BE2C (cell line): ENCODE measurements at regions not wholly inside any gene's neighbourhood (a gene's known extent, or its start where the extent isn't known, plus 50 kb on each side); places are given as distances from the start of the nearest gene placed in this dataset.

Experiments used
- DNase-seq: peaks from one replicate; pipeline ENCODE4 v3.0.0-alpha.2; 2020
- H3K27me3 ChIP-seq: fragments of 250-450 bp; sonication (Bioruptor Pico); 2 replicates; pipeline ENCODE4 v1.5.1; 2020; ENCODE audit warnings: mild to moderate bottlenecking
- H3K36me3 ChIP-seq: fragments of 250-450 bp; sonication (Bioruptor Pico); 2 replicates; pipeline ENCODE4 v1.5.1; 2020; ENCODE audit warnings: mild to moderate bottlenecking
- H3K4me1 ChIP-seq: fragments of 250-450 bp; sonication (Bioruptor Pico); 2 replicates; pipeline ENCODE4 v1.5.1; 2020
- H3K4me3 ChIP-seq: 2 replicates; pipeline ENCODE4 v1.5.1; 2011; ENCODE audit warnings: low read depth, low read length
- H3K9me3 ChIP-seq: fragments of 250-450 bp; sonication (Bioruptor Pico); 2 replicates; pipeline ENCODE4 v1.5.1; 2020
- CTCF ChIP-seq: IDR thresholded peaks from 2 replicates; pipeline ENCODE4 v1.5.1; 2012; ENCODE audit warnings: mild to moderate bottlenecking, low read depth, low read length

GRCh38 chr18:30409120-30409519 is 633.4 kb downstream of the DSC3 start:
- Histone ChIP-seq H3K4me1 (no peaks in the 10 kb centered on the region), H3K9me3 (no peaks in the 10 kb centered on the region), H3K36me3 (no peaks in the 10 kb centered on the region), H3K27me3 (no peaks in the 10 kb centered on the region), H3K4me3 (no peak overlapping the region)
- TF ChIP-seq CTCF, result no peak
- no peak for DNase-seq

DNA sequence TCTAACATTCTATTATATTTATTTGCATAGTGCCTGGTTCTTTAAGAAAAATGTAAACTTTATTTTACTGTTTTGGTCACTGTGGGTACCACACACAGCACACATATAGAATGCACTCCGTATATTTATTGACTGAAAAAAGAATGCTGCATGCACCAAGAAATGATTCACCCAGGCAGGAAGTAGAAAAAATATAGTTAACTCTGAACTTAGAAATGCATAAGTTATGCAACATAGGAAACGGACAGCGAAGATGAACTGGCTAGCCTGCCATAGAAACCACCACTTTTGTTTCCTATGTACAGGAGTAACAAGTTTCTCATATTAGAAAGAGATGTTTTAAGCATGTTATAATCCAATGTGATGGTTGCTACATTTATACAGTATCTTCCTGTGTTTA is 635.8 kb downstream of the DSC3 start:
- Histone ChIP-seq H3K4me1 (no peaks in the 10 kb centered on the region), H3K4me3 (no peak overlapping the region), H3K27me3 (no peaks in the 10 kb centered on the region), H3K9me3 (no peaks in the 10 kb centered on the region), H3K36me3 (no peaks in the 10 kb centered on the region)
- no peak for DNase-seq
- no peak for TF ChIP-seq CTCF

DNA sequence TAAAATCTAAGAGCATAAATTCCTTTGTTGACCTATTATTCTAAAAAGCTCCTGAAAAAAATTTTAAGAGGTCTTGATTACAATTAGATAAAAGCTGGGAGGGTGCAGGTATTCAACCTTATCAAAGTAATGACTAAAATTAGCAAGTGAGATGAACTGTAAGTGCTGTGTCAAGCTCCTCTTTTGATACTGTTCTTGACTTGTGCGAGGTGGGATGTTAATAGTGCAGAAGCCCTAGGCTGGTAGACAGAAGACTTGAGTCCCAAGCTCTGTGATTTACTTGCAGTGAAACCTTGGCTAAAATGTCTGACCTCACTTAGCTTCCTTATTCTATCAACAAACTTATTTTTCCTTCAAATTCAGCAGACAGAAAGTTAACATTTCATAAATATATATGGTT is 637.5 kb downstream of the DSC3 start:
- DNase-seq, result no peak
- H3K27me3 ChIP-seq, result no peaks in the 10 kb centered on the region
- no peak for TF ChIP-seq CTCF
- no peak overlapping the region for H3K4me3 ChIP-seq
- no peaks in the 10 kb centered on the region for H3K36me3 ChIP-seq
- H3K9me3 ChIP-seq, result no peaks in the 10 kb centered on the region
- no peaks in the 10 kb centered on the region for H3K4me1 ChIP-seq

DNA sequence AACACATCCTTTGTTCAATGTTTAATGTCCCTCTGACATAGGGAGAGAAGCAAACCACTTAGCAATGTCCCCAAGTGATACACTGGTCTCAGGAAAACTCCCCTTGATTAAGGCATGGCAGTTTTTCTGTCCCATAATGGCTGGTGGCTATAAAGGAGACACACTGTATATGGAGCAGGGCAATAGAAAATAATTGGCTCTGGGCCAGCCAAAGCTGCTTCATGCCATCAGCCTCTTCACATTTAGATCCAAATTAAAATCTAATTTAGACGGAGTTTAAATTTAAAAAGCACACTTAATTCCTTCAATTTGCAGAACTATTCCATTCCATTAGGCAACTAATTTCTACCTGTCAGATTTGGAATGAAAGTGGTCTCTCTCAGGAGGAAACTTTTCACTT is 638.1 kb downstream of the DSC3 start:
- H3K9me3 ChIP-seq, result no peaks in the 10 kb centered on the region
- H3K27me3 ChIP-seq, result no peaks in the 10 kb centered on the region
- H3K4me3 ChIP-seq, result no peak overlapping the region
- TF ChIP-seq CTCF, result no peak
- no peak for DNase-seq
- H3K4me1 ChIP-seq, result no peaks in the 10 kb centered on the region
- no peaks in the 10 kb centered on the region for H3K36me3 ChIP-seq

- Histone ChIP-seq H3K4me3 (no peak overlapping the region), H3K9me3 (no peaks in the 10 kb centered on the region), H3K4me1 (no peaks in the 10 kb centered on the region), H3K36me3 (no peaks in the 10 kb centered on the region), H3K27me3 (no peaks in the 10 kb centered on the region)
- DNase-seq, result no peak
- no peak for TF ChIP-seq CTCF
Measured at GRCh38 chr18:30403278-30403677, 639.3 kb downstream of the DSC3 start.

GRCh38 chr18:30387401-30387800 is 655.1 kb downstream of the DSC3 start:
- Histone ChIP-seq H3K36me3 (no peaks in the 10 kb centered on the region), H3K9me3 (no peaks in the 10 kb centered on the region), H3K4me1 (no peaks in the 10 kb centered on the region), H3K4me3 (no peak overlapping the region), H3K27me3 (no peaks in the 10 kb centered on the region)
- no peak for TF ChIP-seq CTCF
- no peak for DNase-seq
